ENCODE measurements at regions not wholly inside any gene's neighbourhood (a gene's known extent, or its start where the extent isn't known, plus 50 kb on each side); places are given as distances from the start of the nearest gene placed in this dataset.

GRCh38 chr3:135513106-135514059 is 452.1 kb upstream of the PPP2R3A start:
- no peaks in the 10 kb centered on the region for H3K27me3 ChIP-seq (replicated peaks in 1 of 7)
- H3K27ac ChIP-seq, result peak overlapping the region in 7 of 8 donors; percentile 10 to 81 (median 57)
- H3K9me3 ChIP-seq, result peaks cover 0 to 14% (median 8%) of the 10 kb centered on the region in 8 donors
- no peaks in the 10 kb centered on the region for H3K36me3 ChIP-seq
- 61 to 82% (median 75%) methylated on average over 5 of the region's 5 CpGs for WGBS, 5 donors
- DNase-seq, result no peak
- TF ChIP-seq CTCF (IDR thresholded peaks at IDR 0.05 in 8 of 11, conservative IDR thresholded peaks at IDR 0.05 in 3 of 11), result no peak
- TF ChIP-seq POLR2AphosphoS5 (IDR thresholded peaks at IDR 0.05), result peak in 1 of 3 donors; percentile 55
- no peak for TF ChIP-seq POLR2A (IDR thresholded peaks at IDR 0.05)
- H3K4me3 ChIP-seq, result no peak overlapping the region
- H3K4me1 ChIP-seq, result no peaks in the 10 kb centered on the region
- intact Hi-C loops (cut with DNase I; ENCODE audit: low total_unique reads), result no loop called here

- peak overlapping the region in 1 of 8 donors; percentile 13 for H3K4me3 ChIP-seq
- no peaks in the 10 kb centered on the region for H3K36me3 ChIP-seq
- peak overlapping the region in 7 of 8 donors; percentile 53 to 81 (median 57) for H3K27ac ChIP-seq
- 62 to 77% (median 74%) methylated on average over 4 of the region's 4 CpGs for WGBS, 5 donors
- DNase-seq, result no peak
- no peaks in the 10 kb centered on the region for H3K27me3 ChIP-seq (replicated peaks in 1 of 7)
- H3K4me1 ChIP-seq, result no peaks in the 10 kb centered on the region
- intact Hi-C loops (cut with DNase I; ENCODE audit: low total_unique reads), result no loop called here
- H3K9me3 ChIP-seq, result peaks cover 0 to 7% (median 4%) of the 10 kb centered on the region in 8 donors
- TF ChIP-seq POLR2A (IDR thresholded peaks at IDR 0.05) (no peak), CTCF (IDR thresholded peaks at IDR 0.05 in 8 of 11, conservative IDR thresholded peaks at IDR 0.05 in 3 of 11) (no peak), POLR2AphosphoS5 (IDR thresholded peaks at IDR 0.05) (no peak)
Measured at GRCh38 chr3:135514060-135514448, 451.5 kb upstream of the PPP2R3A start.

GRCh38 chr3:135516143-135516542 is 449.4 kb upstream of the PPP2R3A start:
- intact Hi-C loops (cut with DNase I; ENCODE audit: low total_unique reads), result no loop called here
- Histone ChIP-seq H3K4me1 (peaks cover 0 to 2% (median 0%) of the 10 kb centered on the region in 6 donors), H3K4me3 (peak overlapping the region in 3 of 8 donors; percentile 9 to 41 (median 20)), H3K27ac (peak overlapping the region in 7 of 8 donors; percentile 7 to 81 (median 59)), H3K36me3 (no peaks in the 10 kb centered on the region), H3K27me3 (replicated peaks in 1 of 7) (peaks cover 0 to 6% (median 0%) of the 10 kb centered on the region in 7 donors), H3K9me3 (no peaks in the 10 kb centered on the region)
- 10 to 25% (median 20%) methylated on average over 3 of the region's 3 CpGs for WGBS, 5 donors
- DNase-seq, result no peak
- TF ChIP-seq POLR2A (IDR thresholded peaks at IDR 0.05) (no peak), CTCF (IDR thresholded peaks at IDR 0.05 in 8 of 11, conservative IDR thresholded peaks at IDR 0.05 in 3 of 11) (peak in 8 of 11 experiments; percentile 10 to 47 (median 38)), POLR2AphosphoS5 (IDR thresholded peaks at IDR 0.05) (peak in 1 of 3 donors; percentile 49)

- no peak for DNase-seq
- H3K4me3 ChIP-seq, result no peak overlapping the region
- 67 to 72% (median 70%) methylated on average over 3 of the region's 3 CpGs for whole genome bisulfite sequencing, 5 donors
- TF ChIP-seq POLR2A (IDR thresholded peaks at IDR 0.05), result no peak
- TF ChIP-seq CTCF (IDR thresholded peaks at IDR 0.05 in 8 of 11, conservative IDR thresholded peaks at IDR 0.05 in 3 of 11), result no peak
- no peak for TF ChIP-seq POLR2AphosphoS5 (IDR thresholded peaks at IDR 0.05)
- peaks cover 0 to 8% (median 0%) of the 10 kb centered on the region in 8 donors for H3K9me3 ChIP-seq
- no peaks in the 10 kb centered on the region for H3K36me3 ChIP-seq
- H3K27me3 ChIP-seq (replicated peaks in 1 of 7), result no peaks in the 10 kb centered on the region
- intact Hi-C loops (cut with DNase I; ENCODE audit: low total_unique reads), result no loop called here
- no peaks in the 10 kb centered on the region for H3K4me1 ChIP-seq
- H3K27ac ChIP-seq, result no peak overlapping the region
Measured at GRCh38 chr3:135528413-135529015, 437.0 kb upstream of the PPP2R3A start.

Data from spleen (tissue), 11 donors.